ENCODE measurements at regions not wholly inside any gene's neighbourhood (a gene's known extent, or its start where the extent isn't known, plus 50 kb on each side); places are given as distances from the start of the nearest gene placed in this dataset.

- TF ChIP-seq POLR2A (IDR thresholded peaks at IDR 0.05) = no peak
- no peak for TF ChIP-seq CTCF (IDR thresholded peaks at IDR 0.05)
These were observed 68.8 kb upstream of the SFSWAP start for GRCh38 chr12:131642101-131642540.

Measured in lower leg skin (tissue), 3 donors.